GM12878 (cell line): ENCODE measurements at regions not wholly inside any gene's neighbourhood (a gene's known extent, or its start where the extent isn't known, plus 50 kb on each side); places are given as distances from the start of the nearest gene placed in this dataset.

ENCODE experiments used
- ATAC-seq: fragments of 200-7000 bp; cut with Tn5 transposase; 3 replicates; pipeline ENCODE4 v1.9.1; 2020; ENCODE audit warnings: mild to moderate bottlenecking, moderate library complexity
- BruUV-seq: library from RNA; stranded (reverse); fragments of 400-500 nt; replicated peaks from 2 replicates; lab custom pipeline; 2021; lab: Mats Ljungman, UMichigan
- CTCF ChIA-PET: fragments of 300-600 bp; sonication (Branson Sonifier 250); formaldehyde crosslinking; extraction: SDS; loops from one replicate; lab custom pipeline; 2021; ENCODE audit warnings: inconsistent platforms; lab: Yijun Ruan, JAX
- POLR2A ChIA-PET: fragments of 350-600 bp; formaldehyde crosslinking; extraction: SDS; loops from one replicate; lab custom pipeline; 2021; ENCODE audit warnings: inconsistent platforms; lab: Charles Lee
- RAD21 ChIA-PET: fragments of 300-600 bp; sonication (Branson Sonifier 250); formaldehyde crosslinking; loops from one replicate; lab custom pipeline; 2023; ENCODE audit warnings: antibody characterized with exemption; ENCODE audit not compliant: unreplicated experiment; lab: Charles Lee
- SMC1A ChIA-PET: fragments of 300-600 bp; sonication (Branson Sonifier 250); formaldehyde crosslinking; loops from one replicate; lab custom pipeline; 2023; ENCODE audit not compliant: unreplicated experiment, uncharacterized antibody; lab: Charles Lee
- DNase-seq: peaks from one replicate; pipeline ENCODE4 v3.0.0-alpha.2; 2011; ENCODE audit warnings: low read depth, low spot score
- FAIRE-seq: peaks from 3 replicates; lab custom pipeline; 2011; peaks lifted over from hg19 to GRCh38; lab: Jason Lieb, UNC
- H2AFZ ChIP-seq: 2 replicates; pipeline ENCODE4 v1.6.0; 2011; ENCODE audit warnings: low read depth, low read length, control low read depth; ENCODE audit not compliant: control insufficient read depth
- H3K27ac ChIP-seq: 2 replicates; pipeline ENCODE4 v1.5.1; 2011; ENCODE audit warnings: control low read depth; ENCODE audit not compliant: control insufficient read depth, insufficient read depth
- H3K27me3 ChIP-seq, 2 experiments: replicated peaks in 1 of 2; 2 replicates each; pipeline versions ENCODE4 v1.6.0 to v1.6.1; 2011; ENCODE audit warnings: low read length in 1 of 2; ENCODE audit not compliant: control insufficient read depth in 2 of 2, insufficient read depth in 2 of 2
- H3K36me3 ChIP-seq, 2 experiments: 2 replicates each; pipeline ENCODE4 v1.5.1; 2011; ENCODE audit warnings: low read length in 1 of 2; ENCODE audit not compliant: control insufficient read depth in 2 of 2, insufficient read depth in 2 of 2
- H3K4me1 ChIP-seq: 2 replicates; pipeline ENCODE4 v1.6.1; 2011; ENCODE audit warnings: mild to moderate bottlenecking, low read length, moderate library complexity, mixed read lengths; ENCODE audit not compliant: control insufficient read depth, insufficient read depth
- H3K4me2 ChIP-seq: 2 replicates; pipeline ENCODE4 v1.6.0; 2011; ENCODE audit warnings: control low read depth; ENCODE audit not compliant: control insufficient read depth, insufficient read depth
- H3K4me3 ChIP-seq: fragments of 200-600 bp; sonication (generic); 2 replicates; pipeline ENCODE4 v1.5.1; 2016
- H3K79me2 ChIP-seq: 2 replicates; pipeline ENCODE4 v1.6.0; 2011; ENCODE audit warnings: low read length; ENCODE audit not compliant: control insufficient read depth, insufficient read depth
- H3K9ac ChIP-seq: 2 replicates; pipeline ENCODE4 v1.8.0; 2011; ENCODE audit warnings: low read length, control low read depth, mixed read lengths; ENCODE audit not compliant: control insufficient read depth, insufficient read depth
- H3K9me3 ChIP-seq: replicated peaks from 3 replicates; pipeline ENCODE4 v1.5.1; 2011; ENCODE audit warnings: mild to moderate bottlenecking, low read length; ENCODE audit not compliant: control insufficient read depth, insufficient read depth
- H4K20me1 ChIP-seq: 2 replicates; pipeline ENCODE4 v1.6.0; 2011; ENCODE audit not compliant: control insufficient read depth, insufficient read depth
- BCL11A ChIP-seq: IDR thresholded peaks from 2 replicates; pipeline ENCODE4 v1.6.1; 2011; ENCODE audit warnings: low read depth, low read length
- BRCA1 ChIP-seq: IDR thresholded peaks from 2 replicates; pipeline ENCODE4 v1.6.1; 2011; ENCODE audit warnings: low read depth, low read length, improper control_type of control experiment
- EZH2 ChIP-seq: IDR thresholded peaks from 2 replicates; pipeline ENCODE4 v1.6.1; 2012; ENCODE audit warnings: low read depth, mild to moderate bottlenecking, control low read depth, inconsistent platforms, low read length, borderline replicate concordance; ENCODE audit not compliant: control insufficient read depth
- HDAC2 ChIP-seq: fragments of 200-600 bp; sonication (generic); IDR thresholded peaks from 2 replicates; pipeline ENCODE4 v1.6.1; 2017
- MAX ChIP-seq: IDR thresholded peaks from 2 replicates; pipeline ENCODE4 v1.6.1; 2012; ENCODE audit warnings: low read depth, low read length, improper control_type of control experiment
- POLR2A ChIP-seq: IDR thresholded peaks from 2 replicates; pipeline ENCODE4 v1.6.1; 2011; ENCODE audit warnings: low read depth, mild to moderate bottlenecking, low read length
- RELA ChIP-seq: fragments of 450-650 bp; IDR thresholded peaks from 2 replicates; pipeline ENCODE4 v1.8.0; 2014; ENCODE audit warnings: borderline replicate concordance; ENCODE audit not compliant: partially characterized antibody
- SPI1 ChIP-seq: IDR thresholded peaks from 2 replicates; pipeline ENCODE4 v1.6.1; 2011; ENCODE audit warnings: low read depth, mild to moderate bottlenecking, low read length, moderate library complexity, borderline replicate concordance; ENCODE audit not compliant: insufficient read depth
- USF1 ChIP-seq: IDR thresholded peaks from 2 replicates; pipeline ENCODE4 v1.6.1; 2011; ENCODE audit warnings: borderline replicate concordance, low read depth, mild to moderate bottlenecking, moderate library complexity, mixed read lengths, low read length; ENCODE audit not compliant: insufficient read depth; ENCODE audit errors: extremely low read length
- ZNF384 ChIP-seq: IDR thresholded peaks from 2 replicates; pipeline ENCODE4 v1.6.1; 2012; ENCODE audit warnings: low read depth, mild to moderate bottlenecking, low read length, improper control_type of control experiment, borderline replicate concordance
- WGBS: methylation state at CpG from one replicate; pipeline ENCODE4 v1.1.6; 2016; ENCODE audit warnings: low lambda C conversion rate; ENCODE audit not compliant: insufficient replicate concordance, insufficient coverage; ENCODE audit errors: missing lambda C conversion rate; 5-methylcytosine and 5-hydroxymethylcytosine counted together
- in situ Hi-C: fragments of 300-500 bp; cut with MboI; formaldehyde crosslinking; loops from 9 replicates; pipeline ENCODE4 v1.14.3; 2018; ENCODE audit warnings: mixed read lengths
- intact Hi-C: fragments of 100-400 bp; cut with micrococcal nuclease; formaldehyde crosslinking; loops from one replicate; pipeline ENCODE4 v1.14.2; 2022; ENCODE audit not compliant: unreplicated experiment

GRCh38 chr15:25545017-25545416 lies 106.2 kb upstream of the UBE3A start:
- in situ Hi-C loops (no loop called here), intact Hi-C loops (no loop called here)
- WGBS, result 7% methylated on average over 1 of the region's 1 CpG
- Histone ChIP-seq H3K79me2 (no peaks in the 10 kb centered on the region), H3K4me2 (no peak overlapping the region), H3K27me3 (no peaks in the 10 kb centered on the region), H3K4me1 (no peaks in the 10 kb centered on the region), H3K9ac (no peak overlapping the region), H2AFZ (no peak overlapping the region), H3K27ac (no peak overlapping the region), H3K4me3 (no peak overlapping the region), H3K36me3 (no peaks in the 10 kb centered on the region), H3K9me3 (no peaks in the 10 kb centered on the region; the same call in 2 of the 3 replicates), H4K20me1 (no peaks in the 10 kb centered on the region)
- FAIRE-seq, result no peak
- DNase-seq, result no peak
- no peak for TF ChIP-seq BRCA1
- no peak for TF ChIP-seq SPI1
- TF ChIP-seq RELA, result no peak
- TF ChIP-seq USF1, result no peak
- TF ChIP-seq ZNF384, result no peak
- TF ChIP-seq POLR2A, result no peak
- no peak for TF ChIP-seq BCL11A
- no peak for TF ChIP-seq MAX
- TF ChIP-seq HDAC2, result no peak
- no peak for TF ChIP-seq EZH2
- POLR2A ChIA-PET, result no interaction called here
- SMC1A ChIA-PET, result no interaction called here
- no TSS peak for BruUV-seq
- ATAC-seq, result no peak
- RAD21 ChIA-PET, result no interaction called here
- CTCF ChIA-PET, result no interaction called here
